Muscle layer of duodenum (tissue), 2 donors: ENCODE measurements at regions not wholly inside any gene's neighbourhood (a gene's known extent, or its start where the extent isn't known, plus 50 kb on each side); places are given as distances from the start of the nearest gene placed in this dataset.

Source experiments
- H3K27ac ChIP-seq: one replicate; pipeline ENCODE4 v1.7.0; 2013; ENCODE audit warnings: mild to moderate bottlenecking, low read length
- H3K27me3 ChIP-seq: one replicate; pipeline ENCODE4 v1.7.0; 2013; ENCODE audit warnings: low read depth, mild to moderate bottlenecking, control low read depth, low read length
- H3K36me3 ChIP-seq, 2 donors: one replicate each; pipeline ENCODE4 v1.7.0; 2013; ENCODE audit warnings: low read length in 2 of 2, control low read depth in 1 of 2, mild to moderate bottlenecking in 1 of 2; ENCODE audit not compliant: insufficient read depth in 2 of 2, control insufficient read depth in 1 of 2
- H3K4me1 ChIP-seq, 2 donors: one replicate each; pipeline ENCODE4 v1.7.0; 2013; ENCODE audit warnings: low read length in 2 of 2, mild to moderate bottlenecking in 2 of 2, control low read depth in 1 of 2, moderate library complexity in 1 of 2; ENCODE audit not compliant: insufficient read depth in 2 of 2, control insufficient read depth in 1 of 2
- H3K4me3 ChIP-seq, 2 donors: one replicate each; pipeline ENCODE4 v1.7.0; 2013; ENCODE audit warnings: low read length in 2 of 2, low read depth in 1 of 2, mild to moderate bottlenecking in 1 of 2
- H3K9me3 ChIP-seq, 2 donors: one replicate each; pipeline ENCODE4 v1.7.0; 2013; ENCODE audit warnings: low read length in 2 of 2, control low read depth in 1 of 2, mild to moderate bottlenecking in 1 of 2; ENCODE audit not compliant: control insufficient read depth in 1 of 2
- donor health status: healthy.

- H3K9me3 ChIP-seq = no peaks in the 10 kb centered on the region
- H3K4me1 ChIP-seq = no peaks in the 10 kb centered on the region
- H3K27ac ChIP-seq = no peak overlapping the region
Measured at GRCh38 chr6:21402368-21402767, 191.2 kb upstream of the SOX4 start.

GRCh38 chr6:21404577-21404976 lies 189.0 kb upstream of the SOX4 start:
- no peak overlapping the region for H3K4me3 ChIP-seq
- H3K27me3 ChIP-seq = no peaks in the 10 kb centered on the region
- no peak overlapping the region for H3K27ac ChIP-seq
- H3K4me1 ChIP-seq = no peaks in the 10 kb centered on the region
- H3K9me3 ChIP-seq = no peaks in the 10 kb centered on the region
- H3K36me3 ChIP-seq = no peaks in the 10 kb centered on the region

More at GRCh38 chr6:21402368-21402767, 191.2 kb upstream of the SOX4 start:
- Histone ChIP-seq H3K36me3 (no peaks in the 10 kb centered on the region), H3K4me3 (no peak overlapping the region), H3K27me3 (no peaks in the 10 kb centered on the region)

GRCh38 chr6:21406316-21406715 lies 187.2 kb upstream of the SOX4 start:
- Histone ChIP-seq H3K9me3 (peaks cover 0 to 4% of the 10 kb centered on the region in 2 donors), H3K36me3 (no peaks in the 10 kb centered on the region), H3K27me3 (no peaks in the 10 kb centered on the region), H3K27ac (no peak overlapping the region), H3K4me1 (no peaks in the 10 kb centered on the region), H3K4me3 (no peak overlapping the region)

- H3K4me1 ChIP-seq = no peaks in the 10 kb centered on the region
- H3K9me3 ChIP-seq = peaks cover 0 to 4% of the 10 kb centered on the region in 2 donors
- H3K36me3 ChIP-seq = no peaks in the 10 kb centered on the region
- H3K27me3 ChIP-seq = no peaks in the 10 kb centered on the region
- no peak overlapping the region for H3K27ac ChIP-seq
- no peak overlapping the region for H3K4me3 ChIP-seq
Measured at GRCh38 chr6:21409231-21409630, 184.3 kb upstream of the SOX4 start.

GRCh38 chr6:21413428-21413827 lies 180.1 kb upstream of the SOX4 start:
- Histone ChIP-seq H3K4me1 (no peaks in the 10 kb centered on the region), H3K27me3 (no peaks in the 10 kb centered on the region), H3K9me3 (peaks cover 0 to 4% of the 10 kb centered on the region in 2 donors), H3K4me3 (no peak overlapping the region), H3K27ac (no peak overlapping the region), H3K36me3 (no peaks in the 10 kb centered on the region)

GRCh38 chr6:21414065-21414464 lies 179.5 kb upstream of the SOX4 start:
- H3K4me1 ChIP-seq = no peaks in the 10 kb centered on the region
- H3K36me3 ChIP-seq = no peaks in the 10 kb centered on the region
- no peak overlapping the region for H3K27ac ChIP-seq
- peaks cover 0 to 4% of the 10 kb centered on the region in 2 donors for H3K9me3 ChIP-seq
- no peaks in the 10 kb centered on the region for H3K27me3 ChIP-seq
- H3K4me3 ChIP-seq = no peak overlapping the region

GRCh38 chr6:21420146-21420878 lies 173.2 kb upstream of the SOX4 start:
- H3K27ac ChIP-seq = no peak overlapping the region
- no peaks in the 10 kb centered on the region for H3K27me3 ChIP-seq
- H3K4me1 ChIP-seq = no peaks in the 10 kb centered on the region
- peaks cover 0 to 2% of the 10 kb centered on the region in 2 donors for H3K9me3 ChIP-seq
- no peak overlapping the region for H3K4me3 ChIP-seq
- H3K36me3 ChIP-seq = no peaks in the 10 kb centered on the region

GRCh38 chr6:21420926-21421325 lies 172.6 kb upstream of the SOX4 start:
- H3K4me3 ChIP-seq = no peak overlapping the region
- H3K4me1 ChIP-seq = no peaks in the 10 kb centered on the region
- no peaks in the 10 kb centered on the region for H3K27me3 ChIP-seq
- peaks cover 0 to 2% of the 10 kb centered on the region in 2 donors for H3K9me3 ChIP-seq
- H3K36me3 ChIP-seq = no peaks in the 10 kb centered on the region
- H3K27ac ChIP-seq = no peak overlapping the region

- Histone ChIP-seq H3K9me3 (peaks cover 0 to 2% of the 10 kb centered on the region in 2 donors), H3K4me1 (no peaks in the 10 kb centered on the region), H3K36me3 (no peaks in the 10 kb centered on the region), H3K27ac (no peak overlapping the region), H3K27me3 (no peaks in the 10 kb centered on the region), H3K4me3 (no peak overlapping the region)
Measured at GRCh38 chr6:21423106-21423854, 170.3 kb upstream of the SOX4 start.

GRCh38 chr6:21426841-21427490 lies 166.6 kb upstream of the SOX4 start:
- Histone ChIP-seq H3K4me3 (no peak overlapping the region), H3K36me3 (no peaks in the 10 kb centered on the region), H3K9me3 (peaks cover 0 to under 1% of the 10 kb centered on the region in 2 donors), H3K27me3 (no peaks in the 10 kb centered on the region), H3K4me1 (no peaks in the 10 kb centered on the region), H3K27ac (no peak overlapping the region)

- no peaks in the 10 kb centered on the region for H3K27me3 ChIP-seq
- no peak overlapping the region for H3K4me3 ChIP-seq
- H3K9me3 ChIP-seq = no peaks in the 10 kb centered on the region
- no peaks in the 10 kb centered on the region for H3K36me3 ChIP-seq
- no peaks in the 10 kb centered on the region for H3K4me1 ChIP-seq
- no peak overlapping the region for H3K27ac ChIP-seq
Measured at GRCh38 chr6:21429291-21429690, 164.3 kb upstream of the SOX4 start.
